ENCODE measurements at regions not wholly inside any gene's neighbourhood (a gene's known extent, or its start where the extent isn't known, plus 50 kb on each side); places are given as distances from the start of the nearest gene placed in this dataset.

- TF ChIP-seq, protein P1, sequence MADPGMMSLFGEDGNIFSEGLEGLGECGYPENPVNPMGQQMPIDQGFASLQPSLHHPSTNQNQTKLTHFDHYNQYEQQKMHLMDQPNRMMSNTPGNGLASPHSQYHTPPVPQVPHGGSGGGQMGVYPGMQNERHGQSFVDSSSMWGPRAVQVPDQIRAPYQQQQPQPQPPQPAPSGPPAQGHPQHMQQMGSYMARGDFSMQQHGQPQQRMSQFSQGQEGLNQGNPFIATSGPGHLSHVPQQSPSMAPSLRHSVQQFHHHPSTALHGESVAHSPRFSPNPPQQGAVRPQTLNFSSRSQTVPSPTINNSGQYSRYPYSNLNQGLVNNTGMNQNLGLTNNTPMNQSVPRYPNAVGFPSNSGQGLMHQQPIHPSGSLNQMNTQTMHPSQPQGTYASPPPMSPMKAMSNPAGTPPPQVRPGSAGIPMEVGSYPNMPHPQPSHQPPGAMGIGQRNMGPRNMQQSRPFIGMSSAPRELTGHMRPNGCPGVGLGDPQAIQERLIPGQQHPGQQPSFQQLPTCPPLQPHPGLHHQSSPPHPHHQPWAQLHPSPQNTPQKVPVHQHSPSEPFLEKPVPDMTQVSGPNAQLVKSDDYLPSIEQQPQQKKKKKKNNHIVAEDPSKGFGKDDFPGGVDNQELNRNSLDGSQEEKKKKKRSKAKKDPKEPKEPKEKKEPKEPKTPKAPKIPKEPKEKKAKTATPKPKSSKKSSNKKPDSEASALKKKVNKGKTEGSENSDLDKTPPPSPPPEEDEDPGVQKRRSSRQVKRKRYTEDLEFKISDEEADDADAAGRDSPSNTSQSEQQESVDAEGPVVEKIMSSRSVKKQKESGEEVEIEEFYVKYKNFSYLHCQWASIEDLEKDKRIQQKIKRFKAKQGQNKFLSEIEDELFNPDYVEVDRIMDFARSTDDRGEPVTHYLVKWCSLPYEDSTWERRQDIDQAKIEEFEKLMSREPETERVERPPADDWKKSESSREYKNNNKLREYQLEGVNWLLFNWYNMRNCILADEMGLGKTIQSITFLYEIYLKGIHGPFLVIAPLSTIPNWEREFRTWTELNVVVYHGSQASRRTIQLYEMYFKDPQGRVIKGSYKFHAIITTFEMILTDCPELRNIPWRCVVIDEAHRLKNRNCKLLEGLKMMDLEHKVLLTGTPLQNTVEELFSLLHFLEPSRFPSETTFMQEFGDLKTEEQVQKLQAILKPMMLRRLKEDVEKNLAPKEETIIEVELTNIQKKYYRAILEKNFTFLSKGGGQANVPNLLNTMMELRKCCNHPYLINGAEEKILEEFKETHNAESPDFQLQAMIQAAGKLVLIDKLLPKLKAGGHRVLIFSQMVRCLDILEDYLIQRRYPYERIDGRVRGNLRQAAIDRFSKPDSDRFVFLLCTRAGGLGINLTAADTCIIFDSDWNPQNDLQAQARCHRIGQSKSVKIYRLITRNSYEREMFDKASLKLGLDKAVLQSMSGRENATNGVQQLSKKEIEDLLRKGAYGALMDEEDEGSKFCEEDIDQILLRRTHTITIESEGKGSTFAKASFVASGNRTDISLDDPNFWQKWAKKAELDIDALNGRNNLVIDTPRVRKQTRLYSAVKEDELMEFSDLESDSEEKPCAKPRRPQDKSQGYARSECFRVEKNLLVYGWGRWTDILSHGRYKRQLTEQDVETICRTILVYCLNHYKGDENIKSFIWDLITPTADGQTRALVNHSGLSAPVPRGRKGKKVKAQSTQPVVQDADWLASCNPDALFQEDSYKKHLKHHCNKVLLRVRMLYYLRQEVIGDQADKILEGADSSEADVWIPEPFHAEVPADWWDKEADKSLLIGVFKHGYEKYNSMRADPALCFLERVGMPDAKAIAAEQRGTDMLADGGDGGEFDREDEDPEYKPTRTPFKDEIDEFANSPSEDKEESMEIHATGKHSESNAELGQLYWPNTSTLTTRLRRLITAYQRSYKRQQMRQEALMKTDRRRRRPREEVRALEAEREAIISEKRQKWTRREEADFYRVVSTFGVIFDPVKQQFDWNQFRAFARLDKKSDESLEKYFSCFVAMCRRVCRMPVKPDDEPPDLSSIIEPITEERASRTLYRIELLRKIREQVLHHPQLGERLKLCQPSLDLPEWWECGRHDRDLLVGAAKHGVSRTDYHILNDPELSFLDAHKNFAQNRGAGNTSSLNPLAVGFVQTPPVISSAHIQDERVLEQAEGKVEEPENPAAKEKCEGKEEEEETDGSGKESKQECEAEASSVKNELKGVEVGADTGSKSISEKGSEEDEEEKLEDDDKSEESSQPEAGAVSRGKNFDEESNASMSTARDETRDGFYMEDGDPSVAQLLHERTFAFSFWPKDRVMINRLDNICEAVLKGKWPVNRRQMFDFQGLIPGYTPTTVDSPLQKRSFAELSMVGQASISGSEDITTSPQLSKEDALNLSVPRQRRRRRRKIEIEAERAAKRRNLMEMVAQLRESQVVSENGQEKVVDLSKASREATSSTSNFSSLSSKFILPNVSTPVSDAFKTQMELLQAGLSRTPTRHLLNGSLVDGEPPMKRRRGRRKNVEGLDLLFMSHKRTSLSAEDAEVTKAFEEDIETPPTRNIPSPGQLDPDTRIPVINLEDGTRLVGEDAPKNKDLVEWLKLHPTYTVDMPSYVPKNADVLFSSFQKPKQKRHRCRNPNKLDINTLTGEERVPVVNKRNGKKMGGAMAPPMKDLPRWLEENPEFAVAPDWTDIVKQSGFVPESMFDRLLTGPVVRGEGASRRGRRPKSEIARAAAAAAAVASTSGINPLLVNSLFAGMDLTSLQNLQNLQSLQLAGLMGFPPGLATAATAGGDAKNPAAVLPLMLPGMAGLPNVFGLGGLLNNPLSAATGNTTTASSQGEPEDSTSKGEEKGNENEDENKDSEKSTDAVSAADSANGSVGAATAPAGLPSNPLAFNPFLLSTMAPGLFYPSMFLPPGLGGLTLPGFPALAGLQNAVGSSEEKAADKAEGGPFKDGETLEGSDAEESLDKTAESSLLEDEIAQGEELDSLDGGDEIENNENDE (IDR thresholded peaks at IDR 0.05; ENCODE audit: low read depth, low read length): no peak
Measured at GRCh38 chr4:24226667-24227066, 336.8 kb upstream of the PPARGC1A start (continued).
